NCI-H2171 treated with DMSO at 0.1 percent for 48 hours (cell line): ENCODE measurements at regions not wholly inside any gene's neighbourhood (a gene's known extent, or its start where the extent isn't known, plus 50 kb on each side); places are given as distances from the start of the nearest gene placed in this dataset.
A peak's percentile ranks its signal among the peaks of the same experiment; 100 is the strongest.

Source experiments
- DNase-seq: peaks from one replicate; lab custom pipeline; 2025; lab: John Stamatoyannopoulos, UW

DNA sequence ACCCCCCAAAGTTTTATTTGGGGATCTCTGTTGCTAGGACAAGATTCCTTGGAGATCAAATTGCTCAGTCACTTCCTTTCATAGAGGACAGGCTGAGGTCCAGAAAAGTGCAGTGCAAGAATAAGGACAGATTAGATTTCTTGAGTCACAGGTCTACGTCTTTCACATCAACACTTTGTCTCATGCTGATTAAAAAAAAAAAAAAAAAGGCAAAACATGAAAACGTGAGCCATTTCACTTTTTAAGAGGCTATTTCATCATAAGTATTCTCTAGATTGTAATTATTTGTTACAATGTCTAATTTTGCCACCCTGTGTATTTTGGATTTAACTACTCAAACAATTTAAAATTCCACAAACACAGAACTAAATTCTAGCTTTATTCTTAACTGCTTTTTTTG lies 647.0 kb downstream of the TRAM1L1 start:
- no peak for DNase-seq

- DNase-seq, result no peak
Measured at GRCh38 chr4:116427666-116428065, 657.7 kb downstream of the TRAM1L1 start.

- no peak for DNase-seq
Measured at GRCh38 chr4:116413222-116413621, 672.2 kb downstream of the TRAM1L1 start.

GRCh38 chr4:116401293-116401692 lies 684.1 kb downstream of the TRAM1L1 start:
- DNase-seq, result no peak

GRCh38 chr4:116400480-116400879 lies 684.9 kb downstream of the TRAM1L1 start:
- no peak for DNase-seq

GRCh38 chr4:116397714-116398113 lies 687.7 kb downstream of the TRAM1L1 start:
- no peak for DNase-seq

DNA sequence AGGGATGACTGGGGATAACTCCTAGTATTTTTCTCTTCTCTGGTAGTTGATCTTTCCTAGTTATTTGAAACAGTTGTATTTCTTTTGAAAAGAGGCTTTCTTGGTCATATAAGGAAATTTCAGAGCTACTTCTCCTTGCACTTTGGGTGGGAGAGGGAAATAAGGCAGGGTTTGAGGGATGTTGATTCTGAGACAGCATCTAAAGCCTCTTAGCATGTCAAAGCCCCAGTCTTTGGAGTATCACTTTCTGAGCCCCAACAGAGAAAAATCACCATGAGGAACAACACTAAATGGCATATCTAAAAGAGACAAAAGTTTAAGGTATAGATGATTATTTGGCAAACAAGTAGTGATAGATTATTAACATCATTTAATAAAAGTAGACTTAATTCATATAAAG lies 688.1 kb downstream of the TRAM1L1 start:
- no peak for DNase-seq

DNA sequence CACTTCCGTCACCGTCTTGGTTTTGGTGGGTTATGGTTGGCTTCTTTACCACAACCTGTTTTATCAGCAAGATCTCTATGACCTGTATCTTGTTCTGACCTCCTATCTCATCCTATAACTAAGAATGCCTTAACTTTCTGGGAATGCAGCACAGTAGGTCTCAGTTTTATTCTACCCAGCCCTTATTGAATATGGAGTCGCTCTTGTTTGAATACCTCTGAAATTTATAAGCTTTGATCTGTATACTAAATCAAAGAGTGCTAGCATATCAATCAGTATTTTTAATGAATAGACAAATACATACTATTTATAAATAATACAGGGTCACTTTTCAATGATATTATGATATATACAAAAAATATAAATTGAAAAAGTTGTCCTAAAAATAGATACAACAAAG lies 690.0 kb downstream of the TRAM1L1 start:
- DNase-seq, result no peak

DNA sequence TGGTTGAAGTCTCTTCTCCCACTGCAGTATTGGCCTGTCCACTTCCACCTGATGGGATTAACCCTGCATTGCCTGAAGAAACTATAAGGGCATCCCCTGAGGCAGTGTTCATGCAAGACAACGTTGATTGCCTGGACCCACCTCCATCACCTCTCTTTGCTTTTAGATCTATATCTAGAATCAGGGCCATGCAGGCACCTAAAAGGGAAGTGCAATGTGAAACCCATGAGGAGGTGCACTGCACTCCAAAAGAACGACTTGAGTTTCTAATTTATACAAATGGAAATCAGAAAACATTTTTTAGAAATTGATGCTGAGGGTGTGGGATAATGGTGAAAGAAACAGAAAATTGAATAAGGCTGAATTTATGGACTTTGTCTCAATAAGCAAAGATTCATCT lies 694.4 kb downstream of the TRAM1L1 start:
- no peak for DNase-seq

DNA sequence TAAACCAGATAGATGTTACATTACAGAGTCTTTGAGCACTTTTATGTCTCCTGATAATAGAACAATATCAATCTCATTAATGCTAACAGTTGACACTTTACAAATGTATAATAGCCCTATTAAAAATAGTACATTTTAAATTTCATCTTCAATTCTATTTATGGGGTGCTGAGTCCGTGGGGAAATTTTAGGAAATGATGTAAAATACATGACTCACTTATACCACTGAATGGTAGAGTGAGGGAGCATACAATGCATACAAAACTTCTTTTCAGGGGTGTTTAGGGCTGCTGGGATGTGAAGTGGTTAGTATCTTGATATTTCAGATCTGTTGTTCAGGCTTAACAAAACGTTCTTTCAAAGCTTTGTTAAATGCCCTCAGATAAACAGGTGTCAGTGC lies 696.2 kb downstream of the TRAM1L1 start:
- no peak for DNase-seq

DNA sequence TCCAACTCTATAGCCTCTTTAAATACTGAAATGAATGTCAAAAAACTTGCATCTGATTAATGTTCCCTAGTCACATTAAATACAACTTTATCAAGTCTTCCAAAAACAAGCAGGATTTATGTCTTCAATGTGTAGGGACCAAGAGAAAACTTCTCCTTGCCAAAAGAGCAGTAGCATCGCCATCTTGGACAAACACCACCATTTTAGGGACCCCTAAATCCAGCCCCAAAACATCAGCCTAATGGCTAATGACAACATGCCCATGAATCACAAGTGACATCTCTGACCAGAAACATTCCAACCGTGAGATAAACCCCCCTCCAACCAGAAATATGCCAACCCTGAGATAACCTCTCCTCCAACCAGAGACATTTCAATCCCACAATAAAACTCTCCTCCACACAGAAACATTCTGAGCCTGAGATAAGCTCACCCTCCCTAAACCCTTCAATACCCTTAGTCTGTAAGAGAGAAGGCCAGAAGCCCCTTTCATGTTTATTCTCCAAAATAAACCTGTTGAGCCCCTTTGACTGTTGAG lies 697.4 kb downstream of the TRAM1L1 start:
- DNase-seq, result no peak

DNA sequence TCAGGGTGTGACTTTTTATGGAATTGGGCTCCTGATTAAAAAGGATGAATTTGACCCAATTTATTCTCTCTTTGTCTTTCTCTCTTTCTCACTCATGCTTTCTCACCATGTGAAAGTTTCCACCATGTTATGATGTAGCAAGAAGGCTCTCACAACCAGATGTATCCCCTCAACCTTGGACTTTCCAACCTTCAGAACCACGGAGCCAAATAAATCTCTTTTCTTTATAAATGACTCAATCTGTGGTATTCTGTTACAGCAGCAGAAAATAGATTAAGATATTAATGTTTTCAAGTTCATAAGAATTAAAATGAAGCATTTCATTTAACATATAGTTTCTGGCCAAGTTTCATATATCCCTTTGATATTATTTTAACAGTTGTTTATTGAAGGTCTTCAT lies 698.5 kb downstream of the TRAM1L1 start:
- DNase-seq, result no peak

- DNase-seq, result no peak
Measured at GRCh38 chr4:116385583-116385982, 699.8 kb downstream of the TRAM1L1 start.

GRCh38 chr4:116374815-116375214 lies 710.6 kb downstream of the TRAM1L1 start:
- no peak for DNase-seq

DNA sequence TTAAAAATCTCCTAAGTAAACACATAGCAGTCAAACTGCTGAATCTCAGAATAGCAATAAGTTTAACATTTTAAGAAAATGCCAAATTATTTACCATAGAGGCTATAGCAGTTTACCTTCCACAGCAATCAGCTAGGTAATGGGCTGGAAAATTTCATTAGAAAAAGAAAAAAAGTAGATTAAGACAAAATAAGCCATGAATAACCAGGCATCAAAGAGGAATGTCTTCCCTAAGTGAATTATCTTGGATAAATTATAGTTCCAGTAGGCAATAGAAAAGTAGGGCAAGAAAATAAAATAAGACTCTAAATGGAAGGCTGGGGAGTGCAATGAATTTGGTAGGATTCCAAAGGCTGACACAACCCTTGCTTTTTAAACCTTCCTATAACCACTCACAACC lies 722.8 kb downstream of the TRAM1L1 start:
- DNase-seq, result peak; percentile 0

GRCh38 chr4:116361790-116362189 lies 723.6 kb downstream of the TRAM1L1 start:
- peak; percentile 64 for DNase-seq

DNA sequence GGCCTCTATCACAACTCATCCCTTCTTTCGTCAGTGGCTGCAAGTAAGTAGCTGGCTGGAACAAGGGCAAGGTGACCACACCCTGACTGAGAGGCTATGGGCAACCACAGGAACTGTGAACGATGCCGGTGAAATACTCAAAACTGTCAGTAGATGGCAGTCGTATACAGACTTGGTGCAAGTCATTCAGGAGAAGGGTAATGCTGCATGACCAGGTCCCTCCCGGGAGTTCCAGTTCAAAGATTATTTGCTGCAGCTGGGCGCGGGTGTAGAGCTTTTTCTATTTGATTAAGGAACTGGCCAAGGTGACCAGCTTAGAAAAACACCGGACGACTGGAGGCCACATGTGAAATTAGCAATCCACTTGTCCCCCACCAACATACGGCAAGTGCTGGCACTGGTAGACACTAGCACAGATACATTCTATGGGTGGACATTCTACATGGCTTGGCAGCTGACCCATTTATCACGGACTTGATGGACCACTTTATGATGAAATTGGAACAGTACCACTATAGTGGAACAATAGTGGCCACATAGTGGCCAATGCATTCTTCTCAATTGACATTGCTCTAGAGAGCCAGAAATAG lies 726.6 kb downstream of the TRAM1L1 start:
- DNase-seq, result peak; percentile 30

GRCh38 chr4:116357758-116358157 lies 727.6 kb downstream of the TRAM1L1 start:
- DNase-seq, result peak; percentile 28

GRCh38 chr4:116346750-116347149 lies 738.6 kb downstream of the TRAM1L1 start:
- no peak for DNase-seq

- no peak for DNase-seq
Measured at GRCh38 chr4:116343809-116344208, 741.6 kb downstream of the TRAM1L1 start.

GRCh38 chr4:116342143-116342542 lies 743.2 kb downstream of the TRAM1L1 start:
- no peak for DNase-seq

DNA sequence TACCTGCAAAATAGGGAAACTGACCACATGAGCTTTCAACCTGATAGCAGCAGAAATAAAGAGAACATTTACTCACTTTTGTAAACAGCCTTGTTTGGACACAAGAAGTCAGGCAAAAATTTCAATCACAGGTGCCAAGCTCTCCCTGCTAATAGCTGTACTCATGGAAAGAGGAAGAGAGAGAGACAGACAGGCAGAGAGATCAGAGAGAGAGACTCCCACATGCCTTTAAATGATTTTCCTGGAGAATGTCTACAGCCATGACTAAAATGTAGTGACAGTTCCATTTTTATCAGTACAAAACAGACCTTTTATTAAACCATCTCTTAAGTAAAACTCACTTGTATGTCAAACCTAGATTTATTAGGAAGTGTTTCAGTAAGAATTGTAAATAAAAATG lies 752.9 kb downstream of the TRAM1L1 start:
- no peak for DNase-seq

DNA sequence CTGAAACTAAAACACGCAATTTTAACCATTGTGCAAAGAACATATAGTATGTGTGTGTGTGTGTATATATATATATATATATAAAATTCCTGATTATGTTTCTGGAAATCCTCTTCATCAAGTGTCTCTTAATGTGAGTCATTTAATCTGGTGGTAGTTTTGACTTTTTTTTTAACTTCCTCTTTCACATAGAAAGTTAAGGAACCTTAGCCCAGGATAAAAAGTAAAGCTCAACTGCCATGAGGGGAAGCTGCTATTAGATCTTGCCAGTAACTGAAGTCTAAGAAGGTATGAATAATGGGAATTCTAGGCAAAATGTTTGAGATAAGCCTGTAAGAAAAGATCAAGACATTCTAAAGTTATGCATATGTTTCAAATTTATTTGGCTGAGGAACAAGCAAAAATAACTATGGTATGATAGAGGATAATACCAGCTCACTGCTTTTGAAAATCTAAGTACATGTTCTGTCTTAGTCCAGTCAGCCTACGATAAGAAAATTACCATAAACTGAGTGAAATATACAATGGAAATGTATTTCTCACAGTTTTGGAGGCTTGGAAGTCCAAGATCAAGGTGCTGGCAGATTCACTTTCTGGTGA lies 757.0 kb downstream of the TRAM1L1 start:
- no peak for DNase-seq

DNA sequence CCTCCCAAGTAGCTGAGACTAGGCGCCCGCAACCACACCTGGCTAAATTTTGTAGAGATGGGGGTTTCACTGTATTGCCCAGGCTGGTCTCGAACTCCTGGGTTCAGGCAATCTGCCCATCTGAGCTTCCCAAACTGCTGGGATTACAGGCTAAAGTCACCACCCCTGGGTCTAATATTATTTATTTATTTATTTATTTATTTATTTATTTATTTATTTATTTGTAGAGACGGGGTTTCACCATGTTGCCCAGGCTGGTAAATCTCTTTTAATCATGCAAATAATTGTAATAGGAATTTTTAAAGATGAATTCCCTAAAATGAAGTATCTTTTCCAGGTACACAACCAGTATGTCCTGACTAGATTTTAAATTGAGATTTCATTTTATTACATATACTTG lies 761.8 kb downstream of the TRAM1L1 start:
- DNase-seq, result no peak
